GM18498 (cell line): ENCODE measurements at regions not wholly inside any gene's neighbourhood (a gene's known extent, or its start where the extent isn't known, plus 50 kb on each side); places are given as distances from the start of the nearest gene placed in this dataset.

Source experiments
- ATAC-seq: cut with Tn5 transposase; IDR thresholded peaks from one replicate; pipeline ENCODE4 v1.9.1; 2021; ENCODE audit warnings: mild to moderate bottlenecking, moderate library complexity; ENCODE audit not compliant: unreplicated experiment

DNA sequence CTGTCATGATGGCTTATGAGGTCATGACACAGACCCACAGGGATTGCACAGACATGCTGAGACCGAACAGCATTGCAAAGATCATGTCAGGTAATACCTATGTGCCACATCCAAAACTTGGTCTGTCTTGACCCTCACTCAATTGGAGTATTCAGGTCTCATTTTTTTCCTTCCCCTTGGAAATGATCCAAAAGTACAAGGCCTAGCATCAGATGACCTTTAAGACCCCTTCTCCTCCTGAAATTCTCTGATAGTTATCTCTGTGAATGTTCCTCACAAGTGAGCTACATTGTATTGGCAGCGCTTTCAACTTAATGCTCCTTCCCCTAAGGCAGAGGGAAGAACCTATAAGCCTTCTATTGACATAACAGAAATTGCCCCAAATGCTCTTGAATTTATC is 507.4 kb upstream of the JARID2 start:
- no peak for ATAC-seq

DNA sequence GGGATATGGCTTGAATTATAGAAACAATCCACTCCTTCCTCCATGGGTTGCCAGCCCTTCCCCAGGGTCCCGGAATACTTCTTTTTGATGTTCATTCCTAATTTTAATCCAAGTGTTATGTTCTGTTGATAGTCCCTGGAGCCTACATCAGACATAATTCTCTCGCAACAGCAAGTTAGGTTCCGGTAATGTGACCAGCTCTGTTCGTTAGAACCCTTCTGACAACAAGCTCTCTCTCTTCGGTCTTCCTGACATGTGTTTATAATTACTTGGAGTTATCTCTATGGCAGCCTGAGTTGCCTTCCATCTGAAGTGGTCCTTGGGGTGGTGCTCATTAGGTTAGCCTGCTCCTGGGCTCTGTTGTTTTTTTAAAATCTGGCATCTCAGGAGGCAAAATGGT is 506.9 kb upstream of the JARID2 start:
- ATAC-seq = no peak

DNA sequence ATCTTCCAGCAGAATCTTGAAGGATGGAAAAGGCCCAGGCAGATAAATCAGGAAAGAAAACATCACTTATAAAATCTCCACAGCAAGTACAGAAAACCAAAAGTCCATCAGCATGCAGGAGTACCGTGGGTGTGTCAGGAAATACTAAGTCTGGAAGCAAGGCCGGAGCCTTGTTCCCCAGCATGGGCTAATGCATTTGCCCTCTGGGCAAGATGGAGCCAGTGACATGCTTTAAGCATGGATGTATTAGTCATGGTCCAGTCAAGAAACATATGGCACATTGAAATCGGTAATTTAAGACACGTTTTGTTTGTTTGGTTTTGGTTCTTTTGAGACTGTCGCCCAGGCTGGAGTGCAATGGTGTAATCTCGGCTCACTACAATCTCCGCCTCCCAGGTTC is 506.0 kb upstream of the JARID2 start:
- ATAC-seq = no peak

DNA sequence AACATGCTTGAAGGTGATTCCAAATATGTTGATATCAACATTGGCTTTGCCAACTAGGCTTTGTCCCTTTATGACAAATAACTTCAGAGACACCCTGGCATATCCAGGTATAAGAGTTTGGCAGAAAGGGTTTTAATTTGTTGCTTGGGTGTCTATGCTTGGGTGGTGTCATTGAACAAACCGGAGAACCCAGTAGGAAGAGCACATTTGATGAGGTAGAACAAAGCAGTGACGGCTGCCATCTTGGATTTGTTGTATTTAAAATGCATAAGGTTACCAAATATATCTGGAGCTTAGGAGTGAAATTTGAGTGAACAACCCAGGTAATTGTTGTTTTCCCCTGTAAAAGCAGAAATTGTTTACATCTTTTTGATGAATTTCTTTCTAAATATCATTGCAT is 503.7 kb upstream of the JARID2 start:
- no peak for ATAC-seq

DNA sequence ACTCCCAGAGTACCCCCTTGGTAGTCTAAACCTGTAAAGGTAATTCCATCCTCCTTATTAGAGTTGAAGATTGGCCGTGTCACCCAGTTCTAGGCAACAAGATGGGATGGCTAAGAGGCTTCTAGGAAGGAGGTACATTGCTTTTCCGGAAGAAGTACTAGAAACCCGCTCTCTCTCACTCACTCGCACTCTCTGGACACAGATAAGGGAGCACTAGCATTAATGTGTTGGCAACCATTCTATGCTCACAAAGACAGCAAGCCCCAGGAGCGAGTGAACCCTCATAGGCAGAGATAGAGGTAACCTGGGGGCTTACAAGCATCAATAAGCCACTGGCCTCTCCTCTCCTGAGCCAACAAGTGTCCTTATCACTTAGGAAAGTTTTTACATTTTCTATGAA is 503.2 kb upstream of the JARID2 start:
- no peak for ATAC-seq

DNA sequence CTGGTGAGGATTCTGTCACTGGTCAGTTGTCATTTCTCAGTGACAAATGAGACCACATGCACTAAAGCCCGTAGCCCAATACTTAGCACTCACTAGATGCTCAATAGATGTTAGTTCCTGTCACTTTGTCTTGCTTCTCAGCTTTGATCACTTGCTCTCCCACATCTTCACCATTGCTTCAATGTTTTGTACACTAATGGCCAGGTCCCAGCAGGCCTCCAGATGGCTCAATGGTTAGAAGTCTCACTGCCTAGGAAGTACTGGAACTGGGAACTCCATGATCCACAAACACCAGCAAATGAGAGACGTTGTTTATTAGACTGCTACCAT is 502.8 kb upstream of the JARID2 start:
- ATAC-seq = no peak

DNA sequence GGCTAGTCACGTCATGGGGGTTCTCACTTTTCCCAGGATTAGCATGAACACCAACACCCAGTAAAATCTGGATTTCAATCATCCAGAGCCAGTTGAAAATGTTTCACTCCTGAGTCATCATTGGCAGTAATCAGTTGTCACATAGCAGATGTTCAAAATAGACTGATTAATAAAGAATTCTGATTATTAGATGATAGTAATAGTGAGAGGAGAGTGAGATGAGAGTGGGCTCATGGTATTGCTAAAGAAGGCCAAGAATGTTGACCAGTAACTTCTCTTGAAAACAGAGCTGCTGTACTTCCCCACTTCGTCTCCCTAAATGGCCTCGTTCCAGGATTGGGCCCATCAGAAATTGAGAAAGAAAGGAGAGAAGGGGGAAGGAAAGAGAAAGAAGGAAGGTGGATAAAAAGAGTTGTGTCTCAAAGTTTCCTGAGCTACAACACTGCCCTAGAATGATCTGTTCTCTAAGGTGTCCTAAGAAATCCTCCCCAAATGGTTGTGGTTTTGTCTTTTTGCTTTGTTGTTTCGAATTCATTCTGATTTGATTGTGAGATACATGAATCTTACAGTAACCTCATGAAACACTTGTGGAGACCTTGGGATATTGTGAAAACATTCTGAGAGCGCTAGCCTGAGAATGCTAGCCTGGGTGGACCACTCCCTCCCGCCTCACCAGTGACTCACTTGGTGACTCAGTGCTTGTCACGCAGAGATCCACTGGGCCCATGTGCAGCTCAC is 502.2 kb upstream of the JARID2 start:
- ATAC-seq = no peak

DNA sequence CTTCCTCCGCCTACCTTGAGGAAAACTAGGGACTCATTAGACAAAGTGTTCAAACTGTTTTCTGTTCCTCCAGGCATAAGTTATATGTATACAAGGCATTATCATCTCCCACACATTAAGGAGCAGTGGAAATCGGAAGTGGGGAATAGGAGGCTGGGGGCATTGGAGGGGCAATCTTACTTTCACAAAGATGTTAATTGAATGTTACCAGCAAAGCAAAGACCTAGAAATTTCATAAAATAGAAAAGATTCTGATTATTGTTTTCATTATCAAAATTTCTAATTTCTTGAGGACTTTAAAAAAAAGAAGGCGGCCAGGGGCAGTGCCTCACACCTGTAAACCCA is 501.7 kb upstream of the JARID2 start:
- no peak for ATAC-seq

DNA sequence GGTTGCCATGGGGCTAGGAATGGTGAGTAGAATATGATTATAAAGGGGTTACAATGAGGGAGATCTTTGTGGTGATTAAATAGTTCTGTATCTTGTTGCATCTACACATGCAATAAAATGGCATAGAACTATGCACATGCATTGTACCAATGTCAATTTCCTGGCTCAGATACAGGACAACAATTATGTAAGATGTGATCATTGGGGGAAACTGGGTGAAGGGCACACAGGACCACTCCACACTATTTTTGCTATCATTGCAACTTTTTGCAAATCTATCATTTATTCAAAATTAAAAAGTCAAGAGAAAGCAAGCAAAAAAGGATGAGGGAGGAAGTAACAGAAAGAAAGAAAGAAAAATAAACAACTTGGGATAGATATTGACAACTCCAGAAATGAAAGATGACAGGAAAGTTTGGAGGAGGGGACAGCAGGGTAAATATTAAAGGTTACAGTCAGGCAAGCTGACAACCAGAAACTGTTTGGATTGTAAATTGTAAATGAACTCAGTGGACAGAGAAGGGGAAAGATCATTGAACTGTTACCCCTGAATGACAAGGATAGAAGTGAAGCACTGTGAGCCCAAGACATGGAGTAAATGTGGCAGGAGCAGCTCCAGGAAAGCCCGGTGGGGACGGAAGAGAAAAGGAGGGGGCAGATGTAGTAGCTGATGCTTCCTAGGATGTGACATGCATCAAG is 499.6 kb upstream of the JARID2 start:
- no peak for ATAC-seq

DNA sequence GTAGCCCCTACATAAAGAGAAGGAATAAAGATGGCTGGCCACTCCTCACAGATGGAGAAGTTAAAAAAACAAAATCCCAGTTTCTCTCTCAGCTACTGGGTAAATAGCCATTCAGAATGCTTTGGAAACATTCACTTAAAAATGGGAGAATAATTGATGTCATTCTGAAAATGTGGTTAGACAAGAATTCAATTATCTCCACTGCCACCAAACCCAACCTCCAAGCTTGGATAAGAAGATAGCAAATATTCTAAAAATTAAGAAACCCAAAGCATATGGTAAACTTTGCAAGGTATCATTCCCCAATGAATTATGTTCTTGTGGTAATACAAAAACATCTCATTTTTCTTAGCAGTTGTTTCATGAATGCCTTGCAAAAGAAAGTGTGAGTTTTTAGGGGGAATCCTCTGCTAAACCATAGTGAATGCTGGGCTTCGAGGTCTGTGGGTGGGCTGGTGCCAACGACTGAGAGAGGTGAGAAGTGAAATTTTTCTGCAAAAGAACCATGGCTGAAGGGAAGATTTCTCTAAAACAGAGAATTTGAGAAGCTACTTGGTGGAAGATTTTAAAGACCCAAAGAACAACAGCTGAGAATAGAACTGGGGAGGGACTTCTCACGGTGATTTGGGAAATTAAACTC is 497.9 kb upstream of the JARID2 start:
- no peak for ATAC-seq

DNA sequence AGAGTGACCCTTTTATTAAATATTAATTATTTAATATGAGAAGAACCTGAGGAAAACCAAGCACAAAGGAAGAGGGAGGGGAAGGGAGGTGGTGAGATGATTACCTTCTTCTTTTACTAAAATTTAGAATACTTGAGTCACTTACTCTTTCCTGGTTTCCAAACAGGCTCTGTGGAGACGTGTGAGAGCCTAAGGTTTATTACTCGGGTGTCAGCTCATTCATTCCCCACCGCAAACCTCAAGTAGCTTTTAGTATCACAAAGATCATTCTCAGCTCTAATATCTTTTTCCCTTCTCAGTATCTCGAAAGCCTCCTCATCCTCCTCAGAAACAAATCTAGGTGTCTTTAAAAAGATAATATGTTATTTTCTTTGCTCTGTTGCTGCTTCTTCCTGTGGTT is 497.2 kb upstream of the JARID2 start:
- no peak for ATAC-seq

DNA sequence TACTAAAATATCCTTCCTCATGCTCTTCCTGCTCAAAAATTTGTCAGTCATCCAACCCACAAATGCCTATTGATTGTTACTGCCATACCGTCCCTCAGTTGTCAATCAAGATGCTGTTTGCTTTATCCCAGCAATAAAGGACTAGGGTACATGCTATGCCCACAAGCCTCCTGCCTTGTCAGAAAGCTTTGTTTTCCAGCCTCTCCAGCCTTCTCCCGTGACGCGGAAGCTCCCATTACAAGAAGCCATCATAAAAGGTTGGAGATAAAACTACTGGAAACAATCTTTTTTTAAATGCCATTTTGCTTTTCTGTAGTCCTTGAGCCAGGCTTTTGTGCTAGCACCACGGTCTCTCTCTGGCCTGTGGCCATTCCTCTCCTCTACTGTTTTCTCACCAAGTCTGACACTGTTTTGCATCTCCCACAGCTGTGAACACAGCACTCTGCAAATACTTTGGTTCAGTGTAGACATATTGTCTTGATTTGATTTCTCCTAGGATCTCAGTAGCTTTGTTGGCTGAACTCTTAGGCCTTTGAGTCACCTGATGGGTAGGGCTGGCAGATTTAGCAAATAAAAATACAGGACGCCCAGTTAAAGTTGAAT is 495.7 kb upstream of the JARID2 start:
- ATAC-seq = no peak

DNA sequence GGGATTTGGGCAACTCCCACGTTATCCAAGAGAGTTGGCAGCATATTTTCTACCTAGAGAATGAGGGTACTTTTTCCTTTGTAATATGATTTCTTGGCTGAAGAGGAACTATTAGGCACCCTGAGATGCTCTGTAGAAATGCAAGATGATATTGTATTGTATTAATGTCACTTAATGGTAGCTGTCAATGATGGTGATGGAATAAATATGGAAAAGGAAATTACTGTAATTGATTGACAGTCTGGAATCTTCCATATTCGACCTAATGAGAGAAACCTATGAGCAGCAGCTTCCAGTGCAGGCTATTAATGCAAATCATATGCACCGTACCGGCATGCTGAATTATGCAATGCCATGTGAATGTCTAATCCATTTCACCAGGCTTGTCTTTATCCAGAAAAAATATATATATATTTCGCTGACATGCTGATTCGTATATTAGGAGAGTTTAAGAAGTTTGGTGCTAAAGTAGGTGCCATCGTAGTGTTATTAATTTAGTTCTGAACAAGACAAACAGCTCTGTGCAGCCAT is 494.2 kb upstream of the JARID2 start:
- no peak for ATAC-seq

DNA sequence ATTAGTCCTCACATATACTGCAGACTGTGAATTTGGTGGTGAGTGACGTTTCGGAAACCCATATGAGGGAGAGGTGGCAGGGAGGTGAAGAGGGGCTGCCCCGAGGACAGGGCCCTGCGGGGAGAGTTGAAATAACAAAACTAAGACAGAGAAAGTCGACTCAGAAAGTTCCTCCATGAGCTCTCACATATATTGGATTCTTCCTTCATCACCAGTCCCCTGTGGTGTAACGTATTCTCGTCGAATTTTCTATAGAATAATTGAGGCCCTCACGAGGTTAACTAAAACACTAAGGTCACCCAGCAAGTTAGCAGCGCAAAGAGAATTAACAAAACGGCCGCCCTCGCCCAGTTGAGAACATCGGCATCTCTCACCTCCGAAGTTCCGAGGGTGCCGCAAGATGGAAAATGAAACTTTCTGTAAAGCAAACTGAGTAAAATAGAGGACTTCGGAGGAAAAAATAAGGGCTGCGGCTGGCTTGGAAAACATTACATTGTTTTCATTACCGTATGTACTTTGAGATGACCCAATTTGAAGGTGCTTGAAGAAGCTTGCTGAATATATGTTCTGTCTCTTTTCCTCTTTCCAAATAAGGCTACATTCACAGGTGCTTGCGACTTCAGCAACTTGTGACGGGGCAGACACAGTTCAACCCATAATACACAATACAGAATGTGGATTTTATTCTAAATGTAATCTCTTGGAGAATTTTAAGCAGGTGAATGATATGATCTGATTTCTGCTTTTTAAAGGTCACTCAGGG is 490.9 kb upstream of the JARID2 start:
- ATAC-seq = no peak

DNA sequence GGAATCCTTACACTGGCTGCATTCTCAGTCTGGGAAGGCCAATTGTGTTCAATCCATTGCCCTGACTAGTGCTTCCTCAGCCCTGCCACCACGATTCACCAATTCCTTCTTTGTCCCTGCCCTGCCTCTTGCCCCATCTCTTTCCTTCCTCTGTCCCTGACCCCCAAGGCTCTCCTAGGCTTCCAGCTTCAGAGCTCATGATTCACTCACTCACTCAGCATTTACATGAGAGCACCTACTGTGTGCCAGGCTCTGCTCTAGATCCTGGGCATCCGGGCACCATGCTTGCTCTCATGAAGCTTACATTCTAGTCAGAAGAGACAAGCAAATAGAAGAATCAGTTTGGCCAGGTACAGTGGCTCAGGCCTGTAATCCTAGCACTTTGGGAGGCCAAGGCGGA is 489.5 kb upstream of the JARID2 start:
- ATAC-seq = no peak

DNA sequence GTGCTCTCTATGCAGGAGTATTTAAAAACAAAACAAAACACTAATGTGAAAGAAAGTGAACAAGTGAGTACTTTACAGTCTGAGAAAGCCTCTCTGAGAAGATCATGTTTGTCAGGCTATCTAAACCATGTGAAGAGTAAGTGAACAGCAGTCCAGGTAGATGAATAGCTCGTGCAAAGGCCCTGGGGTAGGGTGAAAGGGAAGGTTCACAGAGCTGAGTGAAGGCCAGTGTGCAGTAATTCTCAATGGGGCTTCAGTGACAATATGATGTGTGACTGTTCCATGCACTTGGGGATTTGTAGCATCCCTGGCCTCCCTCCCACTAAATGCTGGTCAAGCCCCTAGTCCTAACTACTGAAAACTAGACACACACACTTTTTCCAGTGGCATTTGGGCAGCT is 488.9 kb upstream of the JARID2 start:
- ATAC-seq = no peak

DNA sequence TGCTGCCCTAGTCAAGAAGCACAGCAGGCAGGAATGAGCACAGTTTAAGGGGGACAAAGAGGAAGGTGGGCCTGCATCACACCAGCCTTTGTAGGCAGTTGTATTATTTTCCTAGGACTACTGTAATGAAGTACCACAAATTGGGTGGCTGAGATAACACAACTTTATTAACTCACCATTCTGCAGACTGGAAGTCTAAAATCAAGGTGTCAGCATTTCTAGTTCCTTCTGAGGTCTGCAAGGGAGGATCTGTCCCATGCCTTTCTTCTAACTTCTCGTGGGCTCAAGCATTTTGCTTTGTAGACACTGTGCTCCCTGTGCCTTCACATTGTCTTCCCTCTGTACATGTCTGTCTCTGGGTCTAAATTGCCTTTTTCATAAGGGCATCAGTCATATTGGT is 488.5 kb upstream of the JARID2 start:
- ATAC-seq = no peak

DNA sequence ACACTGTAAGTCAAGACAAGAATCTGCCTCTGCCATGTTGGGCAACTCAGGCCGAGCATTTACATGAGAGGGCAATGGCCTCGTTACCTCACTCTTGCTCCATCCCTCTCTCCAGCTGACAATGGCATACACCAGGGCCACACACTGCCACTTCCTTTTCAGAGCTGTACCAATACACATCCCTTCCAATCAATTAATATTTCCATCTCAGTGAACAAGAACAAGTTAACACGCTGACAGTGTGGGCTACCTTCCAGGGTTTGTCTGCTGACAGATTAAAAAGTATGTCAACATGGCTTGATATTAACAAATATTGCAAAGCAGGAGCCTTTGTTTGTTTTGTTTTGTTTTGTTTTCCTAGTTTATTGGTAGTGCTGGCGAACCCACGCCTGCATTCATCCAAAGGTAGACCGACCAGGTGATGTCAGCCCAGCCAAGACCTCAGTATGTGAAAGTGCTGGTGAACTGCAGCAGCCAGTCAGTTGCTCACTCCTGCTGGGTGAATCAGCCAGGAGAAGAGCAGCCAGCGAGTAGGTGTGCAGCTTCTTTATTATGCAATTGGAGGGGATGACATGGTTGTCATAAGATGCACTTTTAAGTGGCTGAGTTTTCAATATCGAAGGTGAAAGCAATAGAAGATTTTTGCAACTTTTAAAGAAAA is 487.3 kb upstream of the JARID2 start:
- ATAC-seq = no peak

DNA sequence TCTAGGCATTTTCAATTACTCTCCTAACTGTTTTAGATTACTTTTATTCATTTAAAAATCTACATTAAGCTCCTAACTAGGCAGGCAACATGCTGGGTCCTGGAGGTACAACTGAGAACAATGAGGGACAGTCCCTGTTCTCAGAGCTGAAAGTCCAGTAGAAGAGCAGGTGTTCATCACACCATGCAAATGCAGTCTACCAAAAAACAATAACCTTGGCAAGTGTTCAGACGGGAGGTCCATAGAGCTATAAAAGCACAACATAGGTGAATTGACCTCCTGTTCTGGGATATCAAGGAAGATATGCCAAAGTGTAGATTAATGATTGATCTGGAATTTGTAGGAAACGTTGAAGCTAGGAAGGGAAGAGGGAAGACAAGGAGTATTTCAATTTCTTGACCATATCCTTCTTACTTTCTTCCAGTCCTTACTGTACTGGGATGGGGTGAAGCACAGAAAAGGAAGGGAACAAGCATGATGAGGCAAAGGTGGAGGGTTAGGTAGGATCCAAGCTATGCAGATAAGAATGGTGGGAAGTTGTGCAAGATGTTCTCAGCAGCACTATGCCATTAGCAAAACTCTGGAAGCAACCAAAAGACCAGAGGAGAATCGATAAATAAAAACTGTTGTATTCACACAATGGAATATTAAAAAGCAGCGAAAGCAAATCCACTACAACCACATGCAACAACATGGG is 485.7 kb upstream of the JARID2 start:
- no peak for ATAC-seq

DNA sequence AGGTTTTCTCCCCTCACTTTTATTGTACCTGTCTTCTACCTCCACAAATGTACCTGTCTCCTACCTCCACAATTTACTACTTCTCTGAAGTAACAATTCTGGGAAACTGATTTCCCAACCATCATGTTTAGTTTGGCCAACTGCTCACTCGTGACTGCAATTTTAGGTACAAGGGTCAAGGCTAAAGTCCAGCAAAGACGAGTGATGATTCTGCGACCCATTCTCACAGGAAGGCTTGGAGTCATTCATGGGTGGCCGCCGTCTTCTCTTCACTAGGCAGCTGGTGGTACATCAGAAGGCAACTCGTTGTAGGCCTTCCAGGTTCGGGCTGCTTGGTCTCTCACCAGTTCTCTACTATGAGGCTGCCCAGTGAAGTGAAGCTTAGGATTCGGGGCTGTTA is 483.8 kb upstream of the JARID2 start:
- ATAC-seq = no peak
